CD4-positive, alpha-beta T cell treated with Interleukin-4 for 1 hour (primary cell): ENCODE measurements at regions not wholly inside any gene's neighbourhood (a gene's known extent, or its start where the extent isn't known, plus 50 kb on each side); places are given as distances from the start of the nearest gene placed in this dataset.

Experiments
- DNase-seq, 2 donors: peaks; one replicate each; pipeline ENCODE4 v3.0.0-alpha.2; 2020 to 2022

- no peak for DNase-seq
These were observed 152.5 kb downstream of the FGF9 start for GRCh38 chr13:21823416-21823815.

- DNase-seq: no peak
These were observed 153.1 kb downstream of the FGF9 start for GRCh38 chr13:21823949-21824348.

GRCh38 chr13:21825186-21825585 lies 154.3 kb downstream of the FGF9 start:
- DNase-seq: no peak

- no peak for DNase-seq
These were observed 154.9 kb downstream of the FGF9 start for GRCh38 chr13:21825801-21826200.

GRCh38 chr13:21826214-21827015 lies 155.5 kb downstream of the FGF9 start:
- no peak for DNase-seq

GRCh38 chr13:21831654-21832324 lies 160.9 kb downstream of the FGF9 start:
- no peak for DNase-seq

GRCh38 chr13:21833921-21834320 lies 163.0 kb downstream of the FGF9 start:
- no peak for DNase-seq

GRCh38 chr13:21834521-21834920 lies 163.6 kb downstream of the FGF9 start:
- DNase-seq: no peak

GRCh38 chr13:21837288-21837687 lies 166.4 kb downstream of the FGF9 start:
- no peak for DNase-seq

- DNase-seq: no peak
These were observed 167.1 kb downstream of the FGF9 start for GRCh38 chr13:21837841-21838551.

GRCh38 chr13:21846605-21847004 lies 175.7 kb downstream of the FGF9 start:
- DNase-seq: no peak

GRCh38 chr13:21849323-21849722 lies 178.4 kb downstream of the FGF9 start:
- DNase-seq: peak; percentile 20 to 52

GRCh38 chr13:21850013-21851006 lies 179.4 kb downstream of the FGF9 start:
- no peak for DNase-seq

- DNase-seq: no peak
These were observed 181.2 kb downstream of the FGF9 start for GRCh38 chr13:21852043-21852442.

- DNase-seq: no peak
These were observed 182.9 kb downstream of the FGF9 start for GRCh38 chr13:21853779-21854178.

GRCh38 chr13:21868823-21869222 lies 197.9 kb downstream of the FGF9 start:
- no peak for DNase-seq

GRCh38 chr13:21871382-21871781 lies 200.5 kb downstream of the FGF9 start:
- DNase-seq: no peak

- DNase-seq: no peak
These were observed 201.0 kb downstream of the FGF9 start for GRCh38 chr13:21871919-21872318.

- DNase-seq: no peak
These were observed 201.9 kb downstream of the FGF9 start for GRCh38 chr13:21872795-21873194.

- no peak for DNase-seq
These were observed 204.2 kb downstream of the FGF9 start for GRCh38 chr13:21875116-21875515.

- DNase-seq: no peak
These were observed 208.5 kb downstream of the FGF9 start for GRCh38 chr13:21879263-21879914.

- DNase-seq: no peak
These were observed 211.9 kb downstream of the FGF9 start for GRCh38 chr13:21882766-21883165.
